Fibroblast of lung (primary cell): ENCODE measurements at regions not wholly inside any gene's neighbourhood (a gene's known extent, or its start where the extent isn't known, plus 50 kb on each side); places are given as distances from the start of the nearest gene placed in this dataset.

Experiments used
- DNase-seq, 2 donors: peaks; one replicate each; pipeline versions ENCODE4 v3.0.0 to v3.0.0-alpha.2; 2010; ENCODE audit warnings: low read depth in 2 of 2
- H2AFZ ChIP-seq: 2 replicates; pipeline ENCODE4 v1.5.1; 2012; ENCODE audit warnings: low read length, control low read depth, inconsistent platforms
- H3K27ac ChIP-seq: 2 replicates; pipeline ENCODE4 v1.5.1; 2011; ENCODE audit warnings: low read length, control low read depth; ENCODE audit not compliant: insufficient read depth
- H3K27me3 ChIP-seq: 2 replicates; pipeline ENCODE4 v1.5.1; 2011; ENCODE audit warnings: mild to moderate bottlenecking, low read length; ENCODE audit not compliant: control insufficient read depth, insufficient read depth
- H3K36me3 ChIP-seq: 2 replicates; pipeline ENCODE4 v1.5.1; 2011; ENCODE audit warnings: low read length; ENCODE audit not compliant: control insufficient read depth, insufficient read depth
- H3K4me1 ChIP-seq: 2 replicates; pipeline ENCODE4 v1.5.1; 2011; ENCODE audit warnings: low read length; ENCODE audit not compliant: control insufficient read depth, insufficient read depth; ENCODE audit errors: extremely low read depth
- H3K4me2 ChIP-seq: 2 replicates; pipeline ENCODE4 v1.5.1; 2011; ENCODE audit warnings: low read length, control low read depth; ENCODE audit not compliant: insufficient read depth; ENCODE audit errors: extremely low read depth
- H3K4me3 ChIP-seq, 4 experiments: fragments of 200-600 bp in 1 of 4; sonication (generic) in 1 of 4; replicated peaks in 1 of 4; 2 replicates each; pipeline ENCODE4 v1.5.1; 2011 to 2016; ENCODE audit warnings: low read length in 4 of 4, low read depth in 3 of 4, mild to moderate bottlenecking in 3 of 4, control low read depth in 2 of 4, inconsistent platforms in 1 of 4, mixed read lengths in 1 of 4; ENCODE audit not compliant: insufficient read depth in 1 of 4; ENCODE audit errors: control extremely low read depth in 1 of 4
- H3K79me2 ChIP-seq: 2 replicates; pipeline ENCODE4 v1.5.1; 2012; ENCODE audit warnings: mild to moderate bottlenecking, low read length, inconsistent platforms; ENCODE audit not compliant: control insufficient read depth, insufficient read depth
- H3K9ac ChIP-seq: 2 replicates; pipeline ENCODE4 v1.5.1; 2011; ENCODE audit warnings: mild to moderate bottlenecking, low read length, control low read depth; ENCODE audit not compliant: insufficient read depth
- H3K9me3 ChIP-seq: 2 replicates; pipeline ENCODE4 v1.5.1; 2012; ENCODE audit warnings: low read depth, low read length; ENCODE audit not compliant: control insufficient read depth, insufficient read depth
- H4K20me1 ChIP-seq: 2 replicates; pipeline ENCODE4 v1.5.1; 2011; ENCODE audit warnings: low read length; ENCODE audit not compliant: control insufficient read depth, insufficient read depth; ENCODE audit errors: extremely low read depth
- EZH2 ChIP-seq: IDR thresholded peaks from 2 replicates; pipeline ENCODE4 v1.5.1; 2012; ENCODE audit warnings: low read length, control low read depth, mild to moderate bottlenecking; ENCODE audit errors: missing control alignments
- TF ChIP-seq, protein P1 (sequence below), 2 donors: IDR thresholded peaks in 1 of 2; conservative IDR thresholded peaks in 1 of 2; 1 replicate in 1 of 2; 2 replicates in 1 of 2; pipeline ENCODE4 v1.5.1; 2011 to 2012; ENCODE audit warnings: low read length in 2 of 2, control low read depth in 1 of 2, inconsistent platforms in 1 of 2, low read depth in 1 of 2, mild to moderate bottlenecking in 1 of 2

DNA sequence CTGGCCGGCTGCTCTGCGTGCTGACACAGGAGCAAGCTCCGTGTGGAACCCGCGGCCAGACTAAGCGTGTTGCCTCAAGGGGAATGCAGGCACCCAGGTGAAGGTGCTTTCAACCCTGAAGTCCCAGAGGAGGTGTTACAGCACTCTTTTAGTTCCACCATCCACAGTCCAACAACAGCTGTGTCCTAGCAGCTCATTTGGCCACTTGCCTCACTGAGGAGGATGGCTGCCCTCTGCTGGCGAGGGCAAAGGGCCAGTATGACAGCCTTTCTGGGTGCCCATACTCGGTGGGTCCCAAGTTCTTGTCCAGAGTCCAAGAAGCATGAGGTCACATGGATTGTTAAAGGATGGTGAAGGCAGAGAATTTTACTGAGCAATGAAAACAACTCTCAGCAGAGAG, 87.8 kb downstream of the C3orf85 start:
- TF ChIP-seq, protein P1, sequence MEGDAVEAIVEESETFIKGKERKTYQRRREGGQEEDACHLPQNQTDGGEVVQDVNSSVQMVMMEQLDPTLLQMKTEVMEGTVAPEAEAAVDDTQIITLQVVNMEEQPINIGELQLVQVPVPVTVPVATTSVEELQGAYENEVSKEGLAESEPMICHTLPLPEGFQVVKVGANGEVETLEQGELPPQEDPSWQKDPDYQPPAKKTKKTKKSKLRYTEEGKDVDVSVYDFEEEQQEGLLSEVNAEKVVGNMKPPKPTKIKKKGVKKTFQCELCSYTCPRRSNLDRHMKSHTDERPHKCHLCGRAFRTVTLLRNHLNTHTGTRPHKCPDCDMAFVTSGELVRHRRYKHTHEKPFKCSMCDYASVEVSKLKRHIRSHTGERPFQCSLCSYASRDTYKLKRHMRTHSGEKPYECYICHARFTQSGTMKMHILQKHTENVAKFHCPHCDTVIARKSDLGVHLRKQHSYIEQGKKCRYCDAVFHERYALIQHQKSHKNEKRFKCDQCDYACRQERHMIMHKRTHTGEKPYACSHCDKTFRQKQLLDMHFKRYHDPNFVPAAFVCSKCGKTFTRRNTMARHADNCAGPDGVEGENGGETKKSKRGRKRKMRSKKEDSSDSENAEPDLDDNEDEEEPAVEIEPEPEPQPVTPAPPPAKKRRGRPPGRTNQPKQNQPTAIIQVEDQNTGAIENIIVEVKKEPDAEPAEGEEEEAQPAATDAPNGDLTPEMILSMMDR (conservative IDR thresholded peaks at IDR 0.05 in 1 of 2, IDR thresholded peaks at IDR 0.05 in 1 of 2; ENCODE audit: low read depth in 1 of 2, low read length in 2 of 2), result no peak
- TF ChIP-seq EZH2, result no peak
- Histone ChIP-seq H3K9me3 (no peaks in the 10 kb centered on the region), H2AFZ (no peak overlapping the region), H3K27me3 (no peaks in the 10 kb centered on the region), H3K27ac (no peak overlapping the region), H3K4me3 (no peak overlapping the region), H3K9ac (no peak overlapping the region), H3K4me2 (no peak overlapping the region), H3K4me1 (no peaks in the 10 kb centered on the region), H4K20me1 (no peaks in the 10 kb centered on the region), H3K36me3 (no peaks in the 10 kb centered on the region), H3K79me2 (no peaks in the 10 kb centered on the region)
- no peak for DNase-seq

DNA sequence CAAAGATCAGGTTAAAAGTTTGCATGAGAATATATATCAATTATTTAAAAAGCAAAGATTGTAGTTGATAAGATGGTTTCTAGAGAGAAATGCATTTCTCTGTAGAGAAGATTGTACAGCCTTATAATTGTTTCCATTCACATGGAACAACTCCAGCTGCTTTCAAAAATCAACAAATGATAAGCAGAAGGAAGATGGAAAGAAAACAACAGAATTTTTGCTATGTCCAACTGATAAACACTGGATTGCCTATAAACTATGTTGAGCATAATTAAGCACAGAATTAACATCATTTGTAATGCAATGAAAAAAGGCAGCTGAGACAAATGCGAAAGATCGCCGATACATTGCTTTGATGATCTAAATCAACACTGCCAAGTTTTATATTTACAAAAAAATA, 89.0 kb downstream of the C3orf85 start:
- no peak overlapping the region for H3K9ac ChIP-seq
- no peak overlapping the region for H3K4me2 ChIP-seq
- H3K9me3 ChIP-seq, result no peaks in the 10 kb centered on the region
- no peaks in the 10 kb centered on the region for H4K20me1 ChIP-seq
- no peak overlapping the region for H2AFZ ChIP-seq
- H3K79me2 ChIP-seq, result no peaks in the 10 kb centered on the region
- no peak overlapping the region for H3K4me3 ChIP-seq
- no peaks in the 10 kb centered on the region for H3K36me3 ChIP-seq
- H3K4me1 ChIP-seq, result no peaks in the 10 kb centered on the region
- TF ChIP-seq, protein P1 (conservative IDR thresholded peaks at IDR 0.05 in 1 of 2, IDR thresholded peaks at IDR 0.05 in 1 of 2; ENCODE audit: low read depth in 1 of 2, low read length in 2 of 2), result no peak
- no peaks in the 10 kb centered on the region for H3K27me3 ChIP-seq
- no peak for DNase-seq
- H3K27ac ChIP-seq, result no peak overlapping the region

DNA sequence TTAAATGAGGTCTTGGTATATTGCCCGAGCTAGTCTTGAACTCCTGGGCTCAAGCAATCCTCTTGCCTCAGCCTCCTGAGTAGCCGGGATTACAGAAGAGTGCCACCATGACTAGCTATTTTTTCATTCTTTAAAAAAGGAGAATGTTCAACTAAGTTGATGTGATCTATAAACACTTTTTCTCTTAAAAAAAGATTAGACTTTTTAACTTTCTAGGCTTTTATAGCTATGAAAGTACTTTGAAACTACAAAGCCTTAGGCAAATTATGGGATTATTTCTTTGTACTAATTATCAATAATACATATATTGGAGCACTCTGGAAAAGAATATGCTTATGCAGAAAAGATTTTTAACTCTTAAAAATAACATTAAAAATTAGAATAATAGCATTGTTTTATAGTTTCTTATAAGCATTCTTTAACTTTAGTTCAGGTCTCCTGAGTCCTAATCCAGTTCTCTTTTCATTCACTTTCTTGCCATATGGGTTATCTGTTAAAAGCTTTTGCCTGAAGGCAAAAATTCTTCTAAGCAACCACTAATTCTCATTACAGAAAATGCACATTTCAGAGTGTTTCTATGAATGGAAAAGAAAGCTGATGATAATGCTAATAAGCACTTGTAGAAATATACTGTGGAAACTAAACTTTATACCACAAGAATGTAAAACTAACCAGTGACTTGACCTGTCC, 87.8 kb downstream of the DPPA2 start:
- Histone ChIP-seq H3K27me3 (no peaks in the 10 kb centered on the region), H3K4me2 (no peak overlapping the region), H3K4me3 (no peak overlapping the region), H3K9ac (no peak overlapping the region), H3K4me1 (no peaks in the 10 kb centered on the region), H2AFZ (no peak overlapping the region), H3K79me2 (no peaks in the 10 kb centered on the region), H3K27ac (no peak overlapping the region), H4K20me1 (no peaks in the 10 kb centered on the region), H3K9me3 (no peaks in the 10 kb centered on the region), H3K36me3 (no peaks in the 10 kb centered on the region)
- TF ChIP-seq, protein P1 (conservative IDR thresholded peaks at IDR 0.05 in 1 of 2, IDR thresholded peaks at IDR 0.05 in 1 of 2; ENCODE audit: low read depth in 1 of 2, low read length in 2 of 2), result no peak
- TF ChIP-seq EZH2, result no peak
- DNase-seq, result no peak
